ENCODE measurements at regions not wholly inside any gene's neighbourhood (a gene's known extent, or its start where the extent isn't known, plus 50 kb on each side); places are given as distances from the start of the nearest gene placed in this dataset.

DNA sequence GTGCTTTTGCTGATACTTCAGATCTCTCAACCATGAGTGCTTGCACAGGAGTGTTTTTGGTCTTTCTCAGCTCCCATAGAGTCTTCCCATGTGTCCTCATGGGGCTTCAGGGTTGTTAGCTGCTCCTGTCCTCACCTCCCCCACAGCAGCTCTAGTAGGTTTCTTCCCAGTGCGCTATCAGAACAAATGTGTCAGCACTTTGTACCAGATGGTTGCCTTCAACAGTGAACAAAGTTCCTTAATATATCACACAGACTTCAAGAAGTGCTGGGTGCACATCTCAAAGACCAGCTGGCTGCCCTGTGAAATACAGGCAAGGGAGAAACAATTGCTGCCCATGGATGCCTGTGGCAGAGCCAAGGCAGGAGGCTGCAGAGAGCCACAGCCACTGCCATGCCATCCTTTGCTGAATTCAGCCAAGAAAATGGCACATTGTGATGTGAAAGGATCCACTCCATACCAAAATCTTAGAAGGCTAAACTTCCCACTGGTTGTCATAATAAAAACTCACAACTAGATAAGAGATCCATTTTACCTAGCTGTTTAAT lies 471.3 kb downstream of the C6orf118 start:
- intact Hi-C loops (cut with DNase I): no loop called here
- Histone ChIP-seq H3K9me3 (peaks cover 0 to 8% (median 0%) of the 10 kb centered on the region in 4 donors), H3K4me1 (no peaks in the 10 kb centered on the region), H3K4me3 (no peak overlapping the region), H3K36me3 (no peaks in the 10 kb centered on the region), H3K27ac (replicated peaks in 1 of 4) (no peak overlapping the region), H3K27me3 (no peaks in the 10 kb centered on the region)
- no peak for DNase-seq (ENCODE audit: extremely low spot score)
- WGBS: 50% methylated on average over 1 of the region's 1 CpG
- no peak for TF ChIP-seq EP300 (IDR thresholded peaks at IDR 0.05)
- TF ChIP-seq, protein P1, sequence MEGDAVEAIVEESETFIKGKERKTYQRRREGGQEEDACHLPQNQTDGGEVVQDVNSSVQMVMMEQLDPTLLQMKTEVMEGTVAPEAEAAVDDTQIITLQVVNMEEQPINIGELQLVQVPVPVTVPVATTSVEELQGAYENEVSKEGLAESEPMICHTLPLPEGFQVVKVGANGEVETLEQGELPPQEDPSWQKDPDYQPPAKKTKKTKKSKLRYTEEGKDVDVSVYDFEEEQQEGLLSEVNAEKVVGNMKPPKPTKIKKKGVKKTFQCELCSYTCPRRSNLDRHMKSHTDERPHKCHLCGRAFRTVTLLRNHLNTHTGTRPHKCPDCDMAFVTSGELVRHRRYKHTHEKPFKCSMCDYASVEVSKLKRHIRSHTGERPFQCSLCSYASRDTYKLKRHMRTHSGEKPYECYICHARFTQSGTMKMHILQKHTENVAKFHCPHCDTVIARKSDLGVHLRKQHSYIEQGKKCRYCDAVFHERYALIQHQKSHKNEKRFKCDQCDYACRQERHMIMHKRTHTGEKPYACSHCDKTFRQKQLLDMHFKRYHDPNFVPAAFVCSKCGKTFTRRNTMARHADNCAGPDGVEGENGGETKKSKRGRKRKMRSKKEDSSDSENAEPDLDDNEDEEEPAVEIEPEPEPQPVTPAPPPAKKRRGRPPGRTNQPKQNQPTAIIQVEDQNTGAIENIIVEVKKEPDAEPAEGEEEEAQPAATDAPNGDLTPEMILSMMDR (IDR thresholded peaks at IDR 0.05): no peak
- no peak for TF ChIP-seq POLR2AphosphoS5 (IDR thresholded peaks at IDR 0.05)
- TF ChIP-seq POLR2A (IDR thresholded peaks at IDR 0.05; ENCODE audit: low read depth): no peak

DNA sequence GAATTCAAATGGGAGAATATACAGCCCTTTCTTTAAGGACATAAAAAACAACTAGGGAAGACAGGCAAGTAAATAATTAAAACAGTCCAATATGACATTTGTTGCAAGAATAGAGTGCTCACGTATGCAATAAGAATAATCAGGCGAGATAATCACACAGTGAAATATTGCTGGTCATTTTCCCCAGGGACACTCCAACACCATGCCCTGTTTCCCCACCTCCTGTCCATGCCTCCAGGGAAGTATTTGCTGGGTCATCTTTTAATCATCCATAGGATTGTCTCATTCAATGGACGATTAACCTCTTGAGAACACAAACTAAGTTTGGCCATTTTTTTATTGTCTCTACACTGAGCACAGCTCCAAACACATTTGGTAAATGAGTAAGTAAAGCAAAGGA lies 472.9 kb downstream of the C6orf118 start:
- Histone ChIP-seq H3K36me3 (no peaks in the 10 kb centered on the region), H3K4me1 (no peaks in the 10 kb centered on the region), H3K4me3 (no peak overlapping the region), H3K9me3 (peaks cover 0 to 8% (median 0%) of the 10 kb centered on the region in 4 donors), H3K27ac (replicated peaks in 1 of 4) (no peak overlapping the region), H3K27me3 (no peaks in the 10 kb centered on the region)
- intact Hi-C loops (cut with DNase I): no loop called here
- DNase-seq (ENCODE audit: extremely low spot score): no peak
- whole genome bisulfite sequencing: 81% methylated on average over 3 of the region's 3 CpGs
- TF ChIP-seq POLR2A (IDR thresholded peaks at IDR 0.05; ENCODE audit: low read depth) (no peak), POLR2AphosphoS5 (IDR thresholded peaks at IDR 0.05) (no peak)

DNA sequence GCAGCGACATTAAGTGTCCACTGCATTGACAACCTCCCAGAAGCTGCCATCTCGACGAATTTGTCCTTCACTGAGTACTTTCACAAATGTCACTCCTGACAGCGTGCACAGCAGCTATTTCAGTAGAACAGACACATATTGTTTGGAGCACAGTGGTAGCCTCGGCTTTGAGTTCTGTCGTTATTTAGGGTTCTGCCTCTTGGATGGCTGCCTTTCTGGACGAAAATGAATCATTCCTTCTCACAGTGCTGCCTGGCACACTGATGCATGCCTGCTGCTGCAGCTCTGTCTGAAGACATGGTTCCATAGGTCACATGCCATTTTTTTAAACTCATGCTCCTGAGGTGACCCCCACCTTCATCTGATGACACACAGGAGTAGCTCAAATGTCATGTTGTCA lies 477.0 kb downstream of the C6orf118 start:
- H3K4me1 ChIP-seq: no peaks in the 10 kb centered on the region
- intact Hi-C loops (cut with DNase I): no loop called here
- WGBS: 82% methylated on average over 7 of the region's 7 CpGs

DNA sequence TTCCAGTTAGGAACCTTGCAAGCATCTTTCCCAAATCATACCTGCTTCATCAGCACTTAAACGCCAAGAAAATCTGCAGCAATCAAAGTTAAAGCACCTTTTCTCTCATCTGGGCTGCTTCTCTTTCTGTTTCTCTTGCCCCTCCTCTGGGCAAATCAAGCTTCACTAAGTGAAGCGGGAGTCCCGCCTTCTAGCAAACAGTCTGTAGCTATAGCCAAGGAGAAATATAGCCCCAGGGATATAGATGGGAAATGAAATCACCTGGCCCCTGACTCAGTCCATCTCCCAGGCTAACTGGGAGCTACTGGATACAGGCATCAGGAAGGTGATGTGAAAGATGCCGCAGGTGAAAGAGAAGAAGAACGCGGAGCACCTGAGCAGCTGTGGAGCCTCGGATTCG lies 481.9 kb downstream of the C6orf118 start:
- TF ChIP-seq POLR2A (IDR thresholded peaks at IDR 0.05; ENCODE audit: low read depth): no peak
- TF ChIP-seq POLR2AphosphoS5 (IDR thresholded peaks at IDR 0.05): no peak
- TF ChIP-seq, protein P1 (IDR thresholded peaks at IDR 0.05): no peak
- TF ChIP-seq EP300 (IDR thresholded peaks at IDR 0.05): no peak
- no peak for DNase-seq (ENCODE audit: extremely low spot score)
- Histone ChIP-seq H3K4me3 (no peak overlapping the region), H3K9me3 (no peaks in the 10 kb centered on the region), H3K4me1 (no peaks in the 10 kb centered on the region), H3K27me3 (no peaks in the 10 kb centered on the region), H3K36me3 (no peaks in the 10 kb centered on the region), H3K27ac (replicated peaks in 1 of 4) (no peak overlapping the region)
- intact Hi-C loops (cut with DNase I): no loop called here
- WGBS: 83% methylated on average over 8 of the region's 8 CpGs

More for the DNA sequence above, 477.0 kb downstream of the C6orf118 start:
- Histone ChIP-seq H3K4me3 (no peak overlapping the region), H3K36me3 (no peaks in the 10 kb centered on the region), H3K9me3 (no peaks in the 10 kb centered on the region), H3K27me3 (no peaks in the 10 kb centered on the region), H3K27ac (replicated peaks in 1 of 4) (no peak overlapping the region)
- DNase-seq (ENCODE audit: extremely low spot score): no peak
- TF ChIP-seq POLR2A (IDR thresholded peaks at IDR 0.05; ENCODE audit: low read depth) (no peak), EP300 (IDR thresholded peaks at IDR 0.05) (no peak), POLR2AphosphoS5 (IDR thresholded peaks at IDR 0.05) (no peak)
- TF ChIP-seq, protein P1 (IDR thresholded peaks at IDR 0.05): no peak

DNA sequence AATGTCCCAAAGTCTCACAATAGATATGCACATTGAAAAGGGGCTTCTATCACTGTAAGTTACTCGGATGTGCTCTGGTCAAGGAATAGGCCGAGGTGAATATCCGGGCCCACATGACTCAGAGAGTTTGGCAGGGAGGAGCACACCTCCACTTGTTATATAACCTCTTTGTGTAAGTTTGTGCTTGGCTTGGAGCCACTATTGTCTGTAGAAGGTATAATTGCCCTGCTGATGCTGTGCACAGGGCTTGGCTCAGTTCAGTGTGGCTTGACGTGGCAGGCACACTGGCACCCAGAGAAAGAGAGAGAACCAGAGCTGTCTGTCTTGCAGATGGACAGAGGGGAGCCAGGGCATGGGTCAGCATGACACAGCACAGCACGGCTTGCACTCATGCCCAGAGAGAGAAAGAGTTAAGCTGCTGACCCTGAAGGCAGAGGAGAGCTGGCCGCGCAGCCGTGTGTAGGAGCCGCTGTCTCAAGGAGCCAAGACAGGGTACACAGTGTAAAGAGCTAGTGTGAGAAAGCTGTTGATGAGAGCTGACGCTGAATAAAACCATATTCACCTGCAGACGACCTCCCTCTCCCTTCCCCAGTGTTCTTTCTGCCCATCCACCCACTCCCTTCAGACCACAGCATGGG lies 482.5 kb downstream of the C6orf118 start:
- 52% methylated on average over 11 of the region's 11 CpGs for WGBS
- H3K27ac ChIP-seq (replicated peaks in 1 of 4): no peak overlapping the region
- H3K4me1 ChIP-seq: no peaks in the 10 kb centered on the region
- intact Hi-C loops (cut with DNase I): no loop called here
- no peak for DNase-seq (ENCODE audit: extremely low spot score)
- no peak overlapping the region for H3K4me3 ChIP-seq
- no peaks in the 10 kb centered on the region for H3K36me3 ChIP-seq
- H3K27me3 ChIP-seq: no peaks in the 10 kb centered on the region
- H3K9me3 ChIP-seq: no peaks in the 10 kb centered on the region
- TF ChIP-seq EP300 (IDR thresholded peaks at IDR 0.05) (no peak), POLR2AphosphoS5 (IDR thresholded peaks at IDR 0.05) (no peak), POLR2A (IDR thresholded peaks at IDR 0.05; ENCODE audit: low read depth) (no peak)
- TF ChIP-seq, protein P1 (IDR thresholded peaks at IDR 0.05): no peak

All from esophagus muscularis mucosa (tissue), 4 donors.